ENCODE measurements at regions not wholly inside any gene's neighbourhood (a gene's known extent, or its start where the extent isn't known, plus 50 kb on each side); places are given as distances from the start of the nearest gene placed in this dataset.

DNA sequence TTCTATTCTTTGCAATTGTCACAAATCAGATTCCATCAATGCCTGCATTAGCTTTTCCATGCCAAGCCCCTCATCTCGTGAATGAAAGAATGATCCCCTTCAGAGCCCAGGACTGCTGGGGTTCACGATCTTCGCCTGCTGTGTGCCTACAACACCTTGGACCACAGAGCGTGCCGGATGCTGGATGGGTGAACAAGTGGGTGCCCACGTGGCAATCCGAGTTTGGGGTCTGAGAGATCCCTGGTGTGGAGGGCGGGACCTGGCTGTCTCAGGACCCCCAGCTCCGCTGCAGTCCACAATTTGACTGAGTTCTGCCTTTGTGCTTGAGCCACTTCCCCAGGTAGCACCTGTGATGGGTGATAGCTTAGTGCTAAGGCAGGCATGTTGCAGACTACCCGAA, 317.0 kb downstream of the GALR1 start:
- no peak overlapping the region for H3K4me3 ChIP-seq
- TF ChIP-seq, protein P1, sequence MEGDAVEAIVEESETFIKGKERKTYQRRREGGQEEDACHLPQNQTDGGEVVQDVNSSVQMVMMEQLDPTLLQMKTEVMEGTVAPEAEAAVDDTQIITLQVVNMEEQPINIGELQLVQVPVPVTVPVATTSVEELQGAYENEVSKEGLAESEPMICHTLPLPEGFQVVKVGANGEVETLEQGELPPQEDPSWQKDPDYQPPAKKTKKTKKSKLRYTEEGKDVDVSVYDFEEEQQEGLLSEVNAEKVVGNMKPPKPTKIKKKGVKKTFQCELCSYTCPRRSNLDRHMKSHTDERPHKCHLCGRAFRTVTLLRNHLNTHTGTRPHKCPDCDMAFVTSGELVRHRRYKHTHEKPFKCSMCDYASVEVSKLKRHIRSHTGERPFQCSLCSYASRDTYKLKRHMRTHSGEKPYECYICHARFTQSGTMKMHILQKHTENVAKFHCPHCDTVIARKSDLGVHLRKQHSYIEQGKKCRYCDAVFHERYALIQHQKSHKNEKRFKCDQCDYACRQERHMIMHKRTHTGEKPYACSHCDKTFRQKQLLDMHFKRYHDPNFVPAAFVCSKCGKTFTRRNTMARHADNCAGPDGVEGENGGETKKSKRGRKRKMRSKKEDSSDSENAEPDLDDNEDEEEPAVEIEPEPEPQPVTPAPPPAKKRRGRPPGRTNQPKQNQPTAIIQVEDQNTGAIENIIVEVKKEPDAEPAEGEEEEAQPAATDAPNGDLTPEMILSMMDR (IDR thresholded peaks at IDR 0.05), result no peak
- no peak overlapping the region for H3K27ac ChIP-seq
- no peak for DNase-seq (ENCODE audit: low spot score)

DNA sequence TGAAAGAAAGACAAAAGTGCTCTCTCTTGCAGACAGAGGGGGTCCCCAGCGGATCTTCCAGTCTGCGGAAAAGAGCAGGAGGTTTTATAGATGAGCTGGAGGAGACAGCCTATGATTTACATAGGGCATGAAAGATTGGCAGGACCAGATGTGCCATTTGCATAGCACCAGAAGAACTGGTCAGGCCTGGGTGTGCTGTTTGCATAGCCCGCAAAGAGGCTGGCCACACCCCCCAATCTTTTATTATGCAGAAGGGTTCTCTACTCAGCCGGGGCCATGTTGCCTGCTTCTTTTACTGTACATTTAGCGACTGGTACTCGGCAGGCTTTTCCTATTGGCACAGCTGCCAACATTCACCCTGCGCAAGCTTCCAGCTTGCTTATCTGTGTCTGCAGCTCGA, 317.6 kb downstream of the GALR1 start:
- no peak overlapping the region for H3K27ac ChIP-seq
- H3K4me3 ChIP-seq, result no peak overlapping the region
- DNase-seq (ENCODE audit: low spot score), result no peak
- TF ChIP-seq, protein P1 (IDR thresholded peaks at IDR 0.05), result no peak

DNA sequence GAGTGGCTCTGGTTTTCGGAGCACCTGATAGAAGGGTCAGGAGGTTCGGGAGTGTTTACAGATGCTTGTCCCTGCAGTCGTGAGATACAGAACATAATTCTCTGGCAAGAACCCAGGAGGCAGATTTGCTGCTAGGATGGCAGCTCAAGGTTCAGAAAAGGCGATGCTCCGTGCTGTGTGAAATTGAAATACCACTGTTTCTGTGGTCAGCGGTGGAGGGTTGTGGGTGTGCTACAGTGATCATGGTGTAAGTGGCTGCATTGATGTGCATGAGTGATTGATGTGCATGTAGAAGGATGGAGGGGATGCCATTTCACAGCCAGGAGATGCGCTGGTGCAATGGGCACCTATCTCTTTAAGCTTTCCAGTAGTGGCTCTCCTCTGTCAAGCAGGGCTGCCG, 322.1 kb downstream of the GALR1 start:
- H3K4me3 ChIP-seq, result no peak overlapping the region
- no peak overlapping the region for H3K27ac ChIP-seq
- DNase-seq (ENCODE audit: low spot score), result no peak
- TF ChIP-seq, protein P1 (IDR thresholded peaks at IDR 0.05), result no peak

- Histone ChIP-seq H3K27ac (no peak overlapping the region), H3K4me3 (no peak overlapping the region)
- DNase-seq (ENCODE audit: low spot score), result no peak
- TF ChIP-seq, protein P1 (IDR thresholded peaks at IDR 0.05), result no peak
Observed at GRCh38 chr18:77572537-77572936, 322.9 kb downstream of the GALR1 start.

DNA sequence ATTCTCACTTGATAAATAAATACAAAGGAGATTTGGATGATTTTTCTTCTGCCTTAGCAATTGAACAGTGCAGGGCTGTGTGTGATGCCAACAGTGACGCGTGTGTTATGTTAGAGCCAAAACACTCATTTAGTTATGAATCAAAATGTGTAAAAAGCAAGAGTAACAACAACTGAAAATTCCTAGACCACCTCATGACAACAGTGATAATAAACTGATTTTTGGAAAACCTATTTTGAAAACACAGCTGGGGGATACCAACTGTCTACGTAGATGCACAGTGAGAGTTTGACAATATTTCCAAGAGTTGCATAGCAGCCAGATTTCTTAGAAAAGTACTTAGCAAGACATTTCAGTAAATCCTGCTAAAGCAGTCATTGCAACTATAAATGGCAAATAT, 323.9 kb downstream of the GALR1 start:
- no peak overlapping the region for H3K27ac ChIP-seq
- DNase-seq (ENCODE audit: low spot score), result no peak
- H3K4me3 ChIP-seq, result no peak overlapping the region
- TF ChIP-seq, protein P1 (IDR thresholded peaks at IDR 0.05), result no peak

GRCh38 chr18:77590943-77591515, 341.4 kb downstream of the GALR1 start:
- TF ChIP-seq, protein P1 (IDR thresholded peaks at IDR 0.05), result no peak
- H3K27ac ChIP-seq, result no peak overlapping the region
- no peak for DNase-seq (ENCODE audit: low spot score)
- no peak overlapping the region for H3K4me3 ChIP-seq

DNA sequence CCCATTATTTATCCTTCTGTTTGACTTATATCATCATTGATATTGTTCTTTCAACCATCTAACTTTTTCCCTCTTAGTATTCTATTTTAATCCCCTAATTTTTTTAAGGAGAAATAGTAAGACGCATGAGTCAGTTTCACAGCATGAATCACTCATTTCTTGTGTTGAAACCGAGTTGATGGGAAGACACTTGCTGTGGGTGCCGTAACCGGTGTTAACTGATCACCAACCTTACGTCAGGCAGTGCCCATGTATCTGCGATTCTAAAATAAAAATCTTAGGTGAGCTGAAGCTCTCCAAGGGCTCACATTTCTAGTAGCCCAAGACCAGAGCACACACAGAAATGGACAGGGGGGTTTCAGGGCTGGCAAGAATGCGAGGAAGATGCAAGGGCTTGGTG, 348.1 kb downstream of the GALR1 start:
- TF ChIP-seq, protein P1 (IDR thresholded peaks at IDR 0.05), result no peak
- Histone ChIP-seq H3K4me3 (no peak overlapping the region), H3K27ac (no peak overlapping the region)
- no peak for DNase-seq (ENCODE audit: low spot score)

Measured in coronary artery (tissue), 2 donors.